Mucosa of gallbladder (tissue), 1 donor: ENCODE measurements at regions not wholly inside any gene's neighbourhood (a gene's known extent, or its start where the extent isn't known, plus 50 kb on each side); places are given as distances from the start of the nearest gene placed in this dataset.
"Not testable (repeated sequence)": the region's sequence is repeated elsewhere in the genome, so short reads cannot be mapped to it uniquely, and the experiment has no call there.

ENCODE experiments used
- DNase-seq: peaks from one replicate; pipeline ENCODE4 v3.0.0-alpha.2; 2020; ENCODE audit warnings: low spot score
- donor health status: DM: no; HTN: no; CAD: no.

- DNase-seq = no peak
Measured at GRCh38 chr12:93080452-93080851, 151.4 kb upstream of the EEA1 start.

DNA sequence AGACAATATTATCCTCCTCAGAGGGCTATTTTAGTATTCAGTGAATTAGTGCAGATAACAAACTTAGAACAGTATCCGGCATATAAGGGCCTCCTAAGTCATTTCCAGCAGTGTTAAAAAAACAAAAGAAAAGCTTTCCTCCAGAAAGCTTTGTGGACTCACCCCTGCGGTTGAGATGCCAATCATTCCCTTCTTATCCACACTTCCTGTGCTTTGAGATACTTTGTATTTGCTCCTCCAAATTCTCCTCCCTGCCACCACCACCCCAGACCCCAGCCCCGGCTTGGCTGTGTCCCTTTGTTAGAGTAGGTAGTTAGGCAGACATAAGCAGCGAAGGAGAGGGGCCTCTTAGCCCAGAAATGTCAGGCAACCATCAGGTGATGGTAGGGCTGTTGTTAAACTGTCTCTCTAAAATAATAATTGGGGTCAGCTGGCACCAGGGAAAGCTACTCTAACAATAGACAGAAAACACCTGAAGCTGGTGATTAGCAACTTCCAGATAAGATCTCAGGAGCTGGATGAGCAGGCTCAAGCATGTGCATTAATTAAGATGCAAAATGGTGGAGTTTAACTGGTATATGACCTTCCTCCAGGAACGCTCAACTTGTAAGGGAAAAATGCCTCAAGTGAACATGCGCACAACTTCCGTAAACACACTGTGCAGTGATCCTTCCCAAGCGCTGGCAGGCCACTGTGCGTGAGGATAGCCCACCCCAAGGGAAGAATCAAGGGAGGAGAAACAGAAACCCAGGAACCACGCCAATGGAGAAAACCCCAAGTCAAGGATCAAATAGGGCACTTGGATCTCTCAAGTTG lies 152.1 kb upstream of the EEA1 start:
- peak; percentile 47 for DNase-seq

DNA sequence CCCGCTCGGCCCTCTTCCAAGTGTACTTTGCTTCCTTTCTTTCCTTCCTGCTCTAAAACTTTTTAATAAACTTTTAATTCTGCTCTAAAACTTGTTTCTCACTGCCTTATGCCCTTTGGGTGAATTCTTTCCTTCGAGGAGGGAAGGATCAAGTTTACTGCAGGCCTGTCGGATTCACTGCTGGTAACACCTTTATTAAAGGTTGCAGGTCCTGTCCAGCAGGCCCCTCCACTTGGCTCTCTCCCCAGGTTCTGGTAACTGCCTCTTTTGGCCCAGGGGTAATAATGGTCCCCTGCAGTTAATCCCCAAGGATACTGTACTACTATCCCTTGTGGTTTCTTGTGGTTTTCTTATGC lies 152.7 kb upstream of the EEA1 start:
- no peak for DNase-seq

GRCh38 chr12:93085383-93086287 lies 156.5 kb upstream of the EEA1 start:
- DNase-seq = peak; percentile 44

DNA sequence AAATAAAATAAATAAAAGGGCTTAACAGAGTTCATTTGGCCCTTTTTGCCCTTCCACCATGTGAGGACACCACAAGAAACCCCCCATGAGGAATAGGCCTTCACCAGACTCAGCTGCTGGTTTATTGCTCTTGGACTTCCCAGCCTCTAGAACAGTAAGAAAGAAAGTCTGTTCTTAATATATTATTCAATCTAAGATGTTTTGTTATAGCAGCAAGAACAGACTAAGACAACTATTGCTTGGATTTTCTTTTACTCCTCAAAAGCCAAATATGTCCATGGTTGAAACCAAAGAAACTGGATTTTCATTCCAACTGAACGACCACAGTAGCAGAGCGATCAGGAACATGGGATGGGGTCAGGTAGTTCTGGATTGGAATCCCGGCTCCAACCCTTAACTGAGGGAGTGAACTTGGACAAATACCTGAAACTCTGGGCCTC lies 157.2 kb upstream of the EEA1 start:
- no peak for DNase-seq

DNA sequence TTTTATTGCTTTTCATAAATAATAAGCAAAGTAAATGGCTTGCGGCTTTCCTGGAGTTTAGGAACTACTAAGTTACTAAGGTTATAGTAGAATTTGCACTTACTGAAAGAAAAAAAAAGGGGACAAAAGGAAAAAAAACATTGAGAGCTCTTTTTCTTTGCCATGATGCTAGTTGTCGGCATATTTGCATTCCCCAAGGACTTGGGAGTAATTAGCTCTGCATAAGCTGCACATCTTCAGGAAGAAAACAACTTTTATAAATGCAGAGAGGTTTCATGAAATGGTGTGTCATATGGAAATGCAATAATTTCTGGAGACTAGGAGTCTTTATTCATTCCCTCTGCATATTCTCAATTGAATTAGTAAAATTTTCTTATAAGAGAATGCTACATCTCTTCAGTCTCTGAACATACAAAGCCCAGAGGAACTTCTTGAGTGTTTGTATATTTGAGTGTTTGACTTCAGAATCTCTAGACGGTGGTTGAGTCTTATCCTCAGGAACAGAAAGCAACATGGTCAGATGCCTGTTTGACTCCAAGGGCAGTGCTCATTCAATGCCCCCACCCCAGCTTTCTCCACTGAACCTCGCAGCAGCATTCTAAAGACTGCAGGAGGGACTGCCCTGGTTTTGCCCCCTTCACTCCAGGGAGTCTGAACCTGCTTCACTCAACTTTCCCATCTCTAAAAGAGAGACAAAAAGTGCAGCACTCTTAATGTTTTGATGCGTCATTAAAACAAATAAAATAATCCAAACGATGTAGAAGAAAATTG lies 158.9 kb upstream of the EEA1 start:
- no peak for DNase-seq

DNA sequence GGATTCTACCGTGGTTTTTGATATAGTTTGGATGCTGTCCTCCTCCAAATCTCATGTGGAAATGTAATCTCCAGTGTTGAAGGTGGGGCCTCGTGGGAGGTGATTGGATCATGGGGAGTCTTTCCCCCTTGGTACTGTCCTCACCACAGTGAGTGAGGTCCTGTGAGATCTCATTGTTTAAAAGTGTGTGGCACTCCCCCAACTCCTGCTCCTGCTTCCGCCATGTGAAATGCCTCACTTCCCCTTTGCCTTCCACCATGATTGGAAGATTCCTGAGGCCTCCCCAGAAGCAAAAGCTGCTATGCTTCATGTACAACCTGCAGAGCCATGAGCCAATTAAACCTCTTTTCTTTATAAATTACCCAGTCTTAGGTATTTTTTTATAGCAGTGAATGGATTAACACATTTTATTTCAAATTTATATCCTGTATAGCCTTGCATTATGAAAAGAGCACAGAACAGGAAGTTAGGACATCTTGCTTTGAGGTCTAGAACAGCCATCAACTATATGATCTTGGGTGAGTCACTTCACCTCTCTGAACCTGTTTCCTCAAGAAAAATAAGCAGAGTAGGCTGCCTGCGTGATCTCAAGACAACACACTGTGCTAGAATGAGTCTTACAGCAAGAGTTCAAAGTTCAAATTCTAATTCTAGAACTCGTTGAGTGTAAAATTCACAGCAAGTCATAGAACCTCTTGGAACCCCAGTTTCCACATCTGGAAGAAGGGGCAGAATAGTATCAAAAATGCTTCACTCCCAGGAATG lies 160.9 kb upstream of the EEA1 start:
- DNase-seq = peak; percentile 26

- DNase-seq = no peak
Measured at GRCh38 chr12:93090731-93091172, 161.7 kb upstream of the EEA1 start.

- no peak for DNase-seq
Measured at GRCh38 chr12:93091886-93092648, 163.0 kb upstream of the EEA1 start.

- no peak for DNase-seq
Measured at GRCh38 chr12:93092649-93092945, 163.5 kb upstream of the EEA1 start.

- DNase-seq = no peak
Measured at GRCh38 chr12:93093243-93093642, 164.1 kb upstream of the EEA1 start.

DNA sequence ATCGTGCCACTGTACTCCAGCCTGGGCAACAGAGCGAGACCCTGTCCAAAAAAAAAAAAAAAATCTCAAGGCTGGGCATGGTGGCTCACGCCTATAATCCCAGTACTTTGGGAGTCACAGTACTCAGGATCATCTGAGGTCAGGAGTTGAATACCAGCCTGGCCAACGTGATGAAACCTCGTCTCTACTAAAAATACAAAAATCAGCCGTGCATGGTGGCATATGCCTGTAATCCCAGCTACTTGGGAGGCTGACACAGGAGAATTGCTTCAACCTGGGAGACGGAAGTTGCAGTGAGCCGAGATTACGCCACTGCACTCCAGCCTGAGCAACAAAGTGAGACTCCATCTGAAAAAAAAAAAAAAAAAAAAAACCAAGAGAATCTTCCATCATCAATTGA lies 165.1 kb upstream of the EEA1 start:
- DNase-seq = not testable (repeated sequence)

GRCh38 chr12:93094988-93095737 lies 166.1 kb upstream of the EEA1 start:
- peak; percentile 30 for DNase-seq

DNA sequence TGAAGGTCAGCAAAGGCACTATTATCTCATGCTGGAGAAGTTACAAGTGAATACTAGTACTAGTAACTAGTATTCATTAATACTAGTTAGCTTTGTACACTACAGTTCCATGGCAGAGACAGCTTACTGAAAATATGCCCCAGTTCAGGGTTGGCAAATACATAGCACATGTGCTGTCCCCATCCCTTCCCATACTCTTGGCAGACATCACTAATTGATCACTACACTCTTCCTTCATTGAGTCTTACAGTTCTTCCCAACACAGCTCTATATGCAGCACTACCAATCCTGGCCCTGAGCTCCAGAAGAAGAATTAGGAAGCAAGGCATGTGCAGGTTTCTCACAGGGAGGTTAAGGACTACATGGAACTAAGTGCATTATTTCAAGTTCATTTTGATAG lies 168.3 kb upstream of the EEA1 start:
- no peak for DNase-seq

- DNase-seq = peak; percentile 48
Measured at GRCh38 chr12:93098077-93098476, 169.0 kb upstream of the EEA1 start.

DNA sequence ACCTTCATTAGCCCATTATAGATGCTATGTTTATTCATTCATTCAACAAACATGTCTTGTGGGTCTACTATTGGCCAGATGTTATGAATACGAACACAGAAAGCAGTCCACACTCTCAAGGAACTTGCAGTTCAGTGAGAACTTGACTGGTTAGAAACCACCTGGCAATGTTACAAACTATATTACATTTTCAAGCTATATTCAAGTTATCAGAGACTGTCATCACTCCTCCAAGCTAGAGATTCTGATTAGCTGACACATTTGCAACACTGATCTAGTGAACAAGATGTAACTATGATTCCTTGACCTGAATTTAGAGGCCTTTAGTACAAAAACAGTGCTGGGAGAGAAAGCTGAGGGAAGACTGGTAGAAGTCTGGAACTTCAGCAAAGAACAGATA lies 170.7 kb upstream of the EEA1 start:
- DNase-seq = no peak

DNA sequence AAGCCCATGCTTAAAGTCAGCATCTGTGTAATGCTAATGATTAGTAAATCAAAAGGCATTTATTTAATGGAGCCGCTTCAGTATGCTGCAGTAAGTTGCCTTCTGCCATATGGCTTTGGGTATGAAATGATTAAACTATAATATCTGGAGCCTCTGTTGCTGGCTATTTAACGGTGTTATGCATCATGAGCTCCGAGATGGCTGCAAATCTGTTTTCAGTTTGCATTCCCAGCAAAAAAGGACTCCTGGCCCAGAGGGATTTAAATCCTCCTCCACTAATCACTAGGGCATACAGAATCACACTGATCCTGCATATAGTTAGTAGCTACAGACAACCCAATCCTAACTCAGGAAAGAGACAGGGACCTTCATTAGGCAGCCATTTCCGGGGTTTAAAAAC lies 171.5 kb upstream of the EEA1 start:
- DNase-seq = no peak

GRCh38 chr12:93101367-93101766 lies 172.3 kb upstream of the EEA1 start:
- DNase-seq = no peak

DNA sequence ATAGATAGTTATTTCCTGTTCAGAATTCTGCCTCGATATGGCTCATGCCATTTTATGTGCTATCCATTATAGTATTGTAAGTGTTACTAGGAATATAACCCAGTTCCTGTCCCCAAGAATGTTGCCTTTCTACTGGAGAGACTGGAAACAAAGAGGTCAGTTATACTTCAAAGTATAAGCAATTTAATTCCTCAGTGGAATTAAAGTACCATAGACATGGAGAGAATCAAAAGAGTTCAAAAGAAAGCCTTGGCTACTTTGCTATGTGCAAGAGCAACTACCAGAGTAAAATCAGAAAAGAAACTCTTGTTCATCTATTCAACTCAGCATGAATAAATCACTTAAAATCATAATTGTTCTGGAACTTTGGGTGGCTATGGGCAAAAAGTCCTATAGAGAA lies 173.2 kb upstream of the EEA1 start:
- DNase-seq = no peak

DNA sequence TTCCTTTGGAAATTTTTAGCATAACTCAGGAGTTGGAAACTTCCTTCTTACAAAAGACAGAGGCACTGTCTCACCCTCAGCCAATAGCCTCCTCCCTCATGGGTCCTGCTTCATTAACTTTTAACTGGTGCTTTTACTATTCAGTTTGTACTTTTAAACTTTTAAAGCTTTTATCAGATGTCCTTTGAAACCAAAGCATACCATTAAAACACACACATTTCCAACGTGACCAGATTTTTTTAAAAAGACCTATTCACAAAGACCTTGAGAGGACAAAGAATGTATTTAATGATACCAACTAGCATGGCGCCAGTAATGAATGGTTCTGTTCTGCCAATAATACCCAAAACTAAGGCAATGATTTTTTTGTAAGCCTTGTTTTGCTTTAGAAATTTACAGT lies 173.6 kb upstream of the EEA1 start:
- DNase-seq = no peak
